ENCODE measurements at regions not wholly inside any gene's neighbourhood (a gene's known extent, or its start where the extent isn't known, plus 50 kb on each side); places are given as distances from the start of the nearest gene placed in this dataset.

DNA sequence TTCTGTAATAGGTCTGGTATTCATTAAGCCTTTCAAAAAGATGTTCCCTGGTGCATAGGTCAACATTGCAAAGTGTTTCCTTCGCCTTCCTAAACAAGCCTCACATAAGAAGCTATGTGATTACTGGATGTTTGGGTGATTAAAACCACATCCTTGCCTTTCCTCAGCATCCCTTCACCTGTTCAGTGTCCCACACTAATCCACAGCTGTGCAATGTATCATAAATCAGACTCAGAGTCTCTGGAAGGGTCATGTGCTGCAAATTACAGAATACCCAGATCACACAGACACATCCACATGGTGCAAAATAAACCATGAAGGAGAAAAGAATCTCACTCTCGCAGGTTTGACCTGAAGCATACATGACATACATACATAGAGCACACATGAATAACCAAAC is 164.7 kb upstream of the NSMCE3 start:
- H3K27ac ChIP-seq = no peak overlapping the region
- DNase-seq (no peak), ATAC-seq (ENCODE audit: low FRiP score in 2 of 2) (no peak)
- H3K36me3 ChIP-seq = no peaks in the 10 kb centered on the region
- no peaks in the 10 kb centered on the region for H3K27me3 ChIP-seq
- H3K4me3 ChIP-seq = no peak overlapping the region
- no peaks in the 10 kb centered on the region for H3K9me3 ChIP-seq
- WGBS, 2 donors = 83 to 90% methylated on average over 2 of the region's 2 CpGs
- no peaks in the 10 kb centered on the region for H3K4me1 ChIP-seq
- TF ChIP-seq POLR2AphosphoS5 (IDR thresholded peaks at IDR 0.05) (no peak), EP300 (IDR thresholded peaks at IDR 0.05) (no peak), POLR2A (IDR thresholded peaks at IDR 0.05) (no peak)
- TF ChIP-seq, protein P1, sequence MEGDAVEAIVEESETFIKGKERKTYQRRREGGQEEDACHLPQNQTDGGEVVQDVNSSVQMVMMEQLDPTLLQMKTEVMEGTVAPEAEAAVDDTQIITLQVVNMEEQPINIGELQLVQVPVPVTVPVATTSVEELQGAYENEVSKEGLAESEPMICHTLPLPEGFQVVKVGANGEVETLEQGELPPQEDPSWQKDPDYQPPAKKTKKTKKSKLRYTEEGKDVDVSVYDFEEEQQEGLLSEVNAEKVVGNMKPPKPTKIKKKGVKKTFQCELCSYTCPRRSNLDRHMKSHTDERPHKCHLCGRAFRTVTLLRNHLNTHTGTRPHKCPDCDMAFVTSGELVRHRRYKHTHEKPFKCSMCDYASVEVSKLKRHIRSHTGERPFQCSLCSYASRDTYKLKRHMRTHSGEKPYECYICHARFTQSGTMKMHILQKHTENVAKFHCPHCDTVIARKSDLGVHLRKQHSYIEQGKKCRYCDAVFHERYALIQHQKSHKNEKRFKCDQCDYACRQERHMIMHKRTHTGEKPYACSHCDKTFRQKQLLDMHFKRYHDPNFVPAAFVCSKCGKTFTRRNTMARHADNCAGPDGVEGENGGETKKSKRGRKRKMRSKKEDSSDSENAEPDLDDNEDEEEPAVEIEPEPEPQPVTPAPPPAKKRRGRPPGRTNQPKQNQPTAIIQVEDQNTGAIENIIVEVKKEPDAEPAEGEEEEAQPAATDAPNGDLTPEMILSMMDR (IDR thresholded peaks at IDR 0.05) = no peak

DNA sequence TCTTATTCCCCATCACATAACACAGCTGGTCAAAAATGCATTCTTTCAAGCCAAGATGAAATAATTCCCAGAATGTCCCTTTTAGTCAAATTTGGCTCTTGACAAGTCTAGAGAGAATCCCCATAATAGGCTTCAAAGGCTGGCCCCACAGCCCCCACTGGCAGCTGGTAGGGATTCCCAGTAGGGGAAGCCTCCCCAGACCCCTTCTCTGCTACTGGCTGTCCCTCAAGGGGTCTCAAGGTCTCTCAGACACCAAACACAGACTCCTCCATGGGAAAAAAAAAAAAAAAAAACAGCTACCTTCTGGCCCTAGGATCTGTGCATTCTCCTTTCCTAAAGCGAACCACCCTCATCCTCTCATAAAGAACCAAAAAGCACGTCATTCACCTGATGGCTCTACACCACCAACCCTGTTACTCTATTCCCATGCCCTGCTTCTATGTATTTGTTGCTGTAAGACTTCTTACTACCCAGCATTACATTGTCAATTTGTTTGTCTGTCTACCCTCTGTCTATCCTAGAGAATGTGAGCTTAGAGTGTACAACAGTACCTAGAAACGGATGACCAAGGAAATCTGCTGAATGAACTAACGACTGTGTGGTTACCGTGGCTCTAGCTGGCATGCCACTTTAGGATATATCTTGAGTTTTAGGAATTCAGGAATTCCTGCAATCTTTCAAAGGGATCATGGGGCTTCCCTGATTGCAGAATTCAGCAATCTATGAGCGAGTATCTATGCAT is 164.1 kb upstream of the NSMCE3 start:
- WGBS, 2 donors = 85 to 87% methylated on average over 6 of the region's 6 CpGs
- TF ChIP-seq POLR2A (IDR thresholded peaks at IDR 0.05) (no peak), POLR2AphosphoS5 (IDR thresholded peaks at IDR 0.05) (no peak), EP300 (IDR thresholded peaks at IDR 0.05) (no peak)
- TF ChIP-seq, protein P1 (IDR thresholded peaks at IDR 0.05) = no peak
- DNase-seq (no peak), ATAC-seq (ENCODE audit: low FRiP score in 2 of 2) (no peak)
- Histone ChIP-seq H3K27me3 (no peaks in the 10 kb centered on the region), H3K27ac (no peak overlapping the region), H3K4me1 (no peaks in the 10 kb centered on the region), H3K36me3 (no peaks in the 10 kb centered on the region), H3K9me3 (no peaks in the 10 kb centered on the region), H3K4me3 (no peak overlapping the region)

DNA sequence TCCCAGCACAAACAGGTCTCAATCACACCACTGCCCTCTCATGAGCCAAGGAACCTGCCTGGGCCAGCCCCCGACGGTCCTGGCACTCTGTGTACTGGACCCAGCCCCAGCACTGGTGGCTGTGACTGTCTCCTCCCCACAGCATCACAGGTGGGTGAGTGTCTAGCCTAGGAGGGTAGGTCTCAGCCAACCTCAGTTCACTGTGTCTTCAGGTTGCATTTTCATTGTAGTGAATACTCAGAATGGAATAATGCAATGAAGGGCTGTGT is 163.4 kb upstream of the NSMCE3 start:
- ATAC-seq (ENCODE audit: low FRiP score in 2 of 2) (no peak), DNase-seq (no peak)
- no peaks in the 10 kb centered on the region for H3K27me3 ChIP-seq
- no peak overlapping the region for H3K4me3 ChIP-seq
- no peaks in the 10 kb centered on the region for H3K36me3 ChIP-seq
- TF ChIP-seq, protein P1 (IDR thresholded peaks at IDR 0.05) = no peak
- TF ChIP-seq POLR2AphosphoS5 (IDR thresholded peaks at IDR 0.05) (no peak), POLR2A (IDR thresholded peaks at IDR 0.05) (no peak), EP300 (IDR thresholded peaks at IDR 0.05) (no peak)
- no peak overlapping the region for H3K27ac ChIP-seq
- no peaks in the 10 kb centered on the region for H3K4me1 ChIP-seq
- 100% methylated on average over 2 of the region's 2 CpGs; no CpG with 5 or more reads in 1 of the 2 donors for WGBS, 2 donors
- H3K9me3 ChIP-seq = no peaks in the 10 kb centered on the region

DNA sequence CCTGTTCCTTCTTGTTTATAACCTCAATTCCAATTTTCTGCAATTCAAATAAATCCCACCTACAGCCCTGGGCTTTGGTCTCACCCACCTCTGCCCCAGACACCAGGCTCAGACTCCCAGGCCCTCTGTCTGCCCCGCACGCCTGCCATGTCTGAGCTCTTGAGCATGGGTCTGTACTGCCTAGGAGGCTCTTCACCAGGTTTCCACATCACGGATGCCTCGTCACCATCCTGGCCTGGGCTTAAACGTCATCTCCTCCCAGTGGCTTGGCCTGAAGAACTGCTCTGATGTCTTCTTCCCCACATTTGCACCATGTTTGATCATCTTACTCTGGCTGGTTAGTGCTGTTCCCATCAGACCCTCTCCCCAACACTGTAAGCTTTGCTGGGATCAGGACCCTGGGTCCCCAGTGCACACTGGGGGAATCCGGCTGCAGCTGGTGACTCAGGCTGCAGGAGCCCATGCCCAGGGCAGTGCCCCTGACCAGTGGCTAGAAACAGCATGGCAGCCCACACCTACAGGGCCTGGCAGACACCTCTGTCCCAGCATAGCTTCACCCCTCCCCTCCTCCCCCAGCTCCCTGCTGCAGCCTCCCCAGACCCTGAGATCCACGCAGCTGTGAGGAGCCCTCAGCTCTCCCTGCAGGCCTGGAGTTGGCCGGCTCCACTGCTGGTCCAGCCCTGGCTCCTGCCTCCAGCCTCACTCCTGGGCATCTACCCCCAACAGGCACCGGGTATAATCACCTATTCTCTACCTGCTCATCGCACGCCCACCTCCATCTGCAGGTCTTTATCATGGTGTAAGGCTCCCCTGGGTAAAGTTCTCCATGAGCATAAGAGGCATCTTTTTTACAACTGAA is 162.8 kb upstream of the NSMCE3 start:
- H3K27me3 ChIP-seq = no peaks in the 10 kb centered on the region
- TF ChIP-seq, protein P1 (IDR thresholded peaks at IDR 0.05) = no peak
- TF ChIP-seq POLR2AphosphoS5 (IDR thresholded peaks at IDR 0.05) (no peak), EP300 (IDR thresholded peaks at IDR 0.05) (no peak), POLR2A (IDR thresholded peaks at IDR 0.05) (no peak)
- H3K36me3 ChIP-seq = no peaks in the 10 kb centered on the region
- no peak overlapping the region for H3K27ac ChIP-seq
- ATAC-seq (ENCODE audit: low FRiP score in 2 of 2) (peak in 1 of 2 donors; percentile 30), DNase-seq (no peak)
- H3K4me3 ChIP-seq = no peak overlapping the region
- no peaks in the 10 kb centered on the region for H3K9me3 ChIP-seq
- H3K4me1 ChIP-seq = no peaks in the 10 kb centered on the region
- WGBS, 2 donors = 95% methylated on average over 9 to 11 of the region's 11 CpGs

Data from upper lobe of left lung (tissue), 6 donors.